Mesenchymal stem cell (in vitro differentiated cells and primary cell): ENCODE measurements at regions not wholly inside any gene's neighbourhood (a gene's known extent, or its start where the extent isn't known, plus 50 kb on each side); places are given as distances from the start of the nearest gene placed in this dataset.
A peak's percentile ranks its signal among the peaks of the same experiment; 100 is the strongest.
"Not testable (repeated sequence)": the region's sequence is repeated elsewhere in the genome, so short reads cannot be mapped to it uniquely, and the experiment has no call there.

Experiments
- DNase-seq: peaks from one replicate; pipeline ENCODE4 v3.0.0-alpha.2; 2013
- H2AFZ ChIP-seq: one replicate; pipeline ENCODE4 v1.6.1; 2013; ENCODE audit warnings: low read depth, mild to moderate bottlenecking, control low read depth, inconsistent platforms, low read length, moderate library complexity
- H2AK5ac ChIP-seq: 2 replicates; pipeline ENCODE4 v1.6.1; 2013; ENCODE audit warnings: low read length, moderate library complexity, mild to moderate bottlenecking, inconsistent platforms; ENCODE audit not compliant: severe bottlenecking
- H2BK120ac ChIP-seq: one replicate; pipeline ENCODE4 v1.6.1; 2013; ENCODE audit warnings: low read depth, mild to moderate bottlenecking, inconsistent platforms, low read length, moderate library complexity
- H2BK12ac ChIP-seq, 2 experiments: one replicate each; pipeline ENCODE4 v1.6.1; 2013; ENCODE audit warnings: inconsistent platforms in 2 of 2, low read length in 2 of 2, mild to moderate bottlenecking in 2 of 2, moderate library complexity in 2 of 2, control low read depth in 1 of 2
- H2BK15ac ChIP-seq: one replicate; pipeline ENCODE4 v1.6.1; 2013; ENCODE audit warnings: mild to moderate bottlenecking, low read depth, inconsistent platforms; ENCODE audit not compliant: poor library complexity, severe bottlenecking
- H2BK5ac ChIP-seq: 2 replicates; pipeline ENCODE4 v1.6.1; 2013; ENCODE audit warnings: low read depth, mild to moderate bottlenecking, low read length, control low read depth, inconsistent platforms; ENCODE audit not compliant: poor library complexity, severe bottlenecking
- H3K14ac ChIP-seq, 2 experiments: one replicate each; pipeline ENCODE4 v1.6.1; 2013; ENCODE audit warnings: inconsistent platforms in 2 of 2, low read length in 2 of 2, control low read depth in 1 of 2, mild to moderate bottlenecking in 1 of 2, moderate library complexity in 1 of 2
- H3K18ac ChIP-seq, 2 experiments: one replicate each; pipeline ENCODE4 v1.6.1; 2013; ENCODE audit warnings: inconsistent platforms in 2 of 2, low read length in 2 of 2, control low read depth in 1 of 2, low read depth in 1 of 2, mild to moderate bottlenecking in 1 of 2
- H3K23ac ChIP-seq, 2 experiments: one replicate each; pipeline ENCODE4 v1.6.1; 2013; ENCODE audit warnings: inconsistent platforms in 2 of 2, low read length in 2 of 2, mild to moderate bottlenecking in 2 of 2, moderate library complexity in 2 of 2, control low read depth in 1 of 2
- H3K27ac ChIP-seq: 2 replicates; pipeline ENCODE4 v1.5.1; 2013; ENCODE audit warnings: mild to moderate bottlenecking, moderate library complexity, low read length, control low read depth, inconsistent platforms; ENCODE audit not compliant: poor library complexity, severe bottlenecking
- H3K27me3 ChIP-seq, 2 experiments: 2 replicates each; pipeline versions ENCODE4 v1.6.1 to v1.7.0; 2013; ENCODE audit warnings: low read length in 2 of 2, mild to moderate bottlenecking in 2 of 2, moderate library complexity in 2 of 2, control low read depth in 1 of 2, inconsistent platforms in 1 of 2; ENCODE audit not compliant: control insufficient read depth in 1 of 2, insufficient read depth in 1 of 2
- H3K36me3 ChIP-seq, 2 experiments: 2 replicates each; pipeline versions ENCODE4 v1.6.1 to v1.7.0; 2013; ENCODE audit warnings: low read length in 2 of 2, control low read depth in 1 of 2, inconsistent platforms in 1 of 2, low read depth in 1 of 2, mild to moderate bottlenecking in 1 of 2; ENCODE audit not compliant: insufficient read depth in 2 of 2, control insufficient read depth in 1 of 2
- H3K4ac ChIP-seq, 2 experiments: one replicate each; pipeline ENCODE4 v1.6.1; 2013; ENCODE audit warnings: inconsistent platforms in 2 of 2, low read length in 2 of 2, mild to moderate bottlenecking in 2 of 2, moderate library complexity in 2 of 2, control low read depth in 1 of 2, low read depth in 1 of 2
- H3K4me1 ChIP-seq: 2 replicates; pipeline ENCODE4 v1.6.1; 2013; ENCODE audit warnings: low read depth, low read length, control low read depth; ENCODE audit not compliant: control insufficient read depth, insufficient read depth
- H3K4me2 ChIP-seq: 2 replicates; pipeline ENCODE4 v1.6.1; 2013; ENCODE audit warnings: low read length, mild to moderate bottlenecking, inconsistent platforms; ENCODE audit not compliant: poor library complexity, severe bottlenecking
- H3K4me3 ChIP-seq, 2 experiments: 2 replicates each; pipeline versions ENCODE4 v1.5.1 to v1.7.0; 2013; ENCODE audit warnings: low read length in 2 of 2, mild to moderate bottlenecking in 2 of 2, control low read depth in 1 of 2, low read depth in 1 of 2; ENCODE audit not compliant: insufficient read depth in 1 of 2
- H3K79me1 ChIP-seq: replicated peaks from 2 replicates; pipeline ENCODE4 v1.6.1; 2013; ENCODE audit warnings: mild to moderate bottlenecking, control low read depth, low read length, inconsistent platforms; ENCODE audit not compliant: poor library complexity, severe bottlenecking
- H3K9ac ChIP-seq: 2 replicates; pipeline ENCODE4 v1.7.0; 2013; ENCODE audit warnings: mild to moderate bottlenecking, low read length, moderate library complexity
- H3K9me3 ChIP-seq: 2 replicates; pipeline ENCODE4 v1.7.0; 2013; ENCODE audit warnings: mild to moderate bottlenecking, low read length; ENCODE audit not compliant: control insufficient read depth
- H4K8ac ChIP-seq: one replicate; pipeline ENCODE4 v1.6.1; 2013; ENCODE audit warnings: inconsistent platforms, mild to moderate bottlenecking, low read length, moderate library complexity
- H4K91ac ChIP-seq: one replicate; pipeline ENCODE4 v1.6.1; 2013; ENCODE audit warnings: mild to moderate bottlenecking, low read length, inconsistent platforms
- WGBS: methylation state at CpG from one replicate; pipeline ENCODE4 v1.1.7; 2013; ENCODE audit warnings: mixed read lengths; 5-methylcytosine and 5-hydroxymethylcytosine counted together

DNA sequence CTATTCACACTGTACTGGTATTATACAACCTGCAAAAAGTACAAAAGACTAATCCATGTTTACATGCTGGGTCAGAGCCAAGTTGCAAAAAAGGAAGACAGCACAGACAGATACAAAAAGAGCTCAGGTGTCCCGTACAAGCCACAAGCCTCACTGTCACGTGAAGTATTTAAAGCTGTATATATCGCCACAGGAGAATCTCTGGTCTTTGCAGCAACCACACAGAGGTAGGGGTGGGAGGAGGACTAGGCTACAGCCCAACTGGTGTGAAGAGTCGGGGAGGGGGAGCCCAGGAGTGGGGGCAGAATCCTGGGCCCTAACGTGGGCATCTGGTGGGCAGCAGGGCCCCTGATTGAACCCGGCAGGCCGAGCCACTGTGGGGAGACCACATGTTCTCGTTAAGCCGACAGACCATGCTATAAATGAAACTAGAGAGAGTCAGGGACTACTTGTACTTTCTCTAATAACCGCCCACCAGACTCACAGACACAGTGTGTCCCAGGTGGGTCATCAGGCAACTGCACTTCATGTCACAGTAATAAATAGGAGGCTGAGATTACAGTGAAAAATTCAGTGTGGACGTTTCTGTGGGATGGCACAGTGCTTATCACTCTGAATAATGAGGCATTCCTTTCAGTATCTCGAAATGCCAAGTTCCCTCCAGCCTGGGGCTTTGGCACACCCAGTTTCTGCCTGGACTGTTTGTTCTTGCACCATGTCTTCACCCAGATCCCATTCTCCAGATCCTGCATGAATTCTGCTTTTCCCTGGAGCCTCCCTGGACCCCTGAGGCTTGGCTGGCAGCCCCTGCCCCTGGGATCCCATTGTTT is 79.3 kb upstream of the SH3PXD2B start:
- H3K4ac ChIP-seq = no peak overlapping the region
- no peak overlapping the region for H2BK5ac ChIP-seq
- no peak overlapping the region for H2BK12ac ChIP-seq
- no peak overlapping the region for H3K23ac ChIP-seq
- H3K4me2 ChIP-seq = no peak overlapping the region
- H3K27me3 ChIP-seq = peaks cover 38 to 46% of the 10 kb centered on the region in 2 experiments
- H2AFZ ChIP-seq = no peak overlapping the region
- H3K36me3 ChIP-seq = no peaks in the 10 kb centered on the region
- DNase-seq = no peak
- no peak overlapping the region for H3K27ac ChIP-seq
- H3K9me3 ChIP-seq = no peaks in the 10 kb centered on the region
- peak overlapping the region; percentile 5 for H3K9ac ChIP-seq
- H3K4me3 ChIP-seq = no peak overlapping the region
- H4K8ac ChIP-seq = no peak overlapping the region
- no peak overlapping the region for H2BK15ac ChIP-seq
- no peak overlapping the region for H4K91ac ChIP-seq
- no peak overlapping the region for H3K18ac ChIP-seq
- H2AK5ac ChIP-seq = no peak overlapping the region
- WGBS = 69% methylated on average over 12 of the region's 12 CpGs
- H3K79me1 ChIP-seq = no peaks in the 10 kb centered on the region
- no peak overlapping the region for H3K14ac ChIP-seq
- H3K4me1 ChIP-seq = no peaks in the 10 kb centered on the region
- no peak overlapping the region for H2BK120ac ChIP-seq

GRCh38 chr5:172533058-172533398 is 78.7 kb upstream of the SH3PXD2B start:
- H3K14ac ChIP-seq = no peak overlapping the region
- H3K4me2 ChIP-seq = no peak overlapping the region
- H4K8ac ChIP-seq = no peak overlapping the region
- DNase-seq = no peak
- no peaks in the 10 kb centered on the region for H3K79me1 ChIP-seq
- no peak overlapping the region for H3K9ac ChIP-seq
- H3K27me3 ChIP-seq = peaks cover 42 to 50% of the 10 kb centered on the region in 2 experiments
- no peak overlapping the region for H2BK15ac ChIP-seq
- no peak overlapping the region for H3K18ac ChIP-seq
- H4K91ac ChIP-seq = no peak overlapping the region
- no peaks in the 10 kb centered on the region for H3K9me3 ChIP-seq
- no peak overlapping the region for H2AFZ ChIP-seq
- no peak overlapping the region for H2BK5ac ChIP-seq
- H2AK5ac ChIP-seq = no peak overlapping the region
- no peaks in the 10 kb centered on the region for H3K4me1 ChIP-seq
- H3K4ac ChIP-seq = no peak overlapping the region
- 89% methylated on average over 8 of the region's 10 CpGs for WGBS
- no peak overlapping the region for H3K27ac ChIP-seq
- no peak overlapping the region for H2BK120ac ChIP-seq
- H3K23ac ChIP-seq = no peak overlapping the region
- H3K4me3 ChIP-seq = no peak overlapping the region
- H2BK12ac ChIP-seq = no peak overlapping the region
- H3K36me3 ChIP-seq = no peaks in the 10 kb centered on the region

DNA sequence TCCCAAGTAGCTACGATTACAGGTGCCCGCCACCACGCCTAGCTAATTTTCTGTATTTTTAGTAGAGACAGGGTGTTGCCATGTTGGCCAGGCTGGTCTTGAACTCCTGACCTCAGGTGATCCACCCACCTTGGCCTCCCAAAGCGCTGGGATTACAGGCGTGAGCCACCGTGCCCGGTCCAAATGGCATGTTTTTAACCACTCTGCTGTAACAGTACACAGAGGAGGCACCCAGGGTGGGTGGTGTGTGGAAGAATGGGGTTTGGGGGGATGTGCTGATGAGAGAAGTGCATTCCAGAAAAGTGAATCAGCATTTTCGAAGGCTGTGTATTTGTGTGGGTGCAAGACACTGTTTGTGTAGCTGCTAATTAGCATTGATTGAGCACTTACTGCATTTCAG is 78.1 kb upstream of the SH3PXD2B start:
- H2BK5ac ChIP-seq, H3K23ac ChIP-seq, DNase-seq, H4K8ac ChIP-seq, H3K4me1 ChIP-seq, H3K4ac ChIP-seq, H3K14ac ChIP-seq, H4K91ac ChIP-seq, H2BK15ac ChIP-seq, H2AFZ ChIP-seq, H3K4me3 ChIP-seq, H2AK5ac ChIP-seq, H3K36me3 ChIP-seq, H2BK120ac ChIP-seq, H3K79me1 ChIP-seq, H3K4me2 ChIP-seq, H3K9me3 ChIP-seq, H3K9ac ChIP-seq, H3K18ac ChIP-seq, H2BK12ac ChIP-seq, H3K27ac ChIP-seq: not testable (repeated sequence)
- 94% methylated on average over 7 of the region's 8 CpGs for WGBS
- H3K27me3 ChIP-seq = peaks cover 48 to 56% of the 10 kb centered on the region in 2 experiments

DNA sequence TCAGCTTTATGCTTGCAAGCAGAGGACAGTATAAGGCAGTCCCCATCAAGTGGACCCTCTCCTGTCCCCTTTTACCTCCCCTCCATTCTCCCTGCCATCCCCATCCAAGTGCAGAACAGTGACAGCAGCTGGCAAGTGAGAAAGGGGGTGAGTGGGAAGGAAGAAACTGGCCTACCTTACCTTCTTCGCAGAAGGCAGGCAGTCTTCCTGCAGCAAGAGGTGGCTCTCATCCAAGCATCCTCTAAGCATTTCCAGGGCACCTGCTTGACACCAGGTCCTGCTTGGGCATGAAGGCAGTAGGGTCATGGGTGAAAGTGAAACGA is 77.3 kb upstream of the SH3PXD2B start:
- no peaks in the 10 kb centered on the region for H3K36me3 ChIP-seq
- WGBS = 100% methylated on average over 2 of the region's 2 CpGs
- no peak overlapping the region for H3K4me2 ChIP-seq
- H2BK120ac ChIP-seq = no peak overlapping the region
- H3K79me1 ChIP-seq = no peaks in the 10 kb centered on the region
- no peak overlapping the region for H3K18ac ChIP-seq
- no peak overlapping the region for H2BK12ac ChIP-seq
- DNase-seq = no peak
- H3K9ac ChIP-seq = no peak overlapping the region
- no peak overlapping the region for H3K23ac ChIP-seq
- H3K14ac ChIP-seq = no peak overlapping the region
- no peak overlapping the region for H4K91ac ChIP-seq
- H2AFZ ChIP-seq = no peak overlapping the region
- H3K9me3 ChIP-seq = no peaks in the 10 kb centered on the region
- no peak overlapping the region for H3K4me3 ChIP-seq
- no peak overlapping the region for H2BK5ac ChIP-seq
- no peak overlapping the region for H2AK5ac ChIP-seq
- no peak overlapping the region for H2BK15ac ChIP-seq
- peaks cover 55 to 60% of the 10 kb centered on the region in 2 experiments for H3K27me3 ChIP-seq
- no peak overlapping the region for H3K27ac ChIP-seq
- H3K4ac ChIP-seq = no peak overlapping the region
- H3K4me1 ChIP-seq = no peaks in the 10 kb centered on the region
- H4K8ac ChIP-seq = no peak overlapping the region
